ENCODE measurements at regions not wholly inside any gene's neighbourhood (a gene's known extent, or its start where the extent isn't known, plus 50 kb on each side); places are given as distances from the start of the nearest gene placed in this dataset.

DNA sequence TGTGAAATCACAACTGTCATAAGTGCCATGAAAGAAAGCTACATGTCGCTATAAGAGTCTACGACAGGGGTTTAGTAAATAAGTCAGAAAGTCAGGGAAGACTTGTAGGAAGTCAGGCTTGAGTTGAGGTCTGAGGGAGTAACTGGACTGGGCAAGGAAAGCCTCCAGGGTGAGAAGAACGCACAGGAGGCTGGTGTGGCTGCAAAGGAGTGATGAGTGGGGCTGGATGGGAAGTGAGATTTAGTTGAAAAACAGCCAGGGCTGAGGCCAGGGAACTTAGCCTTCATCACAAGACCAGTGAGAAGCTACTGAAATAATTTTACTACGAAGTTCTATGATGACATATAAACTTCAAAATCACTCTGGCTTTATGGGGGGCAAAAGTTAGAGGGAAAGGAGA, 763.7 kb upstream of the PHF14 start:
- DNase-seq: no peak

DNA sequence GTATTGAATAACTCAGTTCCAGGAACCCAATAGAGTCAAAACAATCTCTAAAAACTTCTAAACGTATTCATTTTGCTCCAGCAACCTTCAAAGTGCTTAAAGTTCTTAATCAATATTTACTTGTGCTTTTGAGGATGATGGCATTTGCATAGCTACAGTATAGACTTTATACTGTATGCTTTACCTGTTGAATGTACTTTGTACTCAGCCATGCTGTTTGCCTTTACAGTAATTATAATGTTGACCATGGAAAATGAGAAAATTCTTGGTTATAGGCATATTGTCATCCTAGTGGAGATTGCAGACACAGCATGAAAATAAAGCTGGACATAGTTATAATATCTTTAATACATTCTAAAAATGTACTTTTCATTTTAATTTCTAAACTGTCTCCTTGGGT, 762.7 kb upstream of the PHF14 start:
- no peak for DNase-seq

- DNase-seq: no peak
Observed at GRCh38 chr7:10211861-10212260, 761.8 kb upstream of the PHF14 start.

- no peak for DNase-seq
Observed at GRCh38 chr7:10212649-10213048, 761.0 kb upstream of the PHF14 start.

GRCh38 chr7:10216462-10216861, 757.2 kb upstream of the PHF14 start:
- no peak for DNase-seq

- no peak for DNase-seq
Observed at GRCh38 chr7:10221084-10221483, 752.6 kb upstream of the PHF14 start.

DNA sequence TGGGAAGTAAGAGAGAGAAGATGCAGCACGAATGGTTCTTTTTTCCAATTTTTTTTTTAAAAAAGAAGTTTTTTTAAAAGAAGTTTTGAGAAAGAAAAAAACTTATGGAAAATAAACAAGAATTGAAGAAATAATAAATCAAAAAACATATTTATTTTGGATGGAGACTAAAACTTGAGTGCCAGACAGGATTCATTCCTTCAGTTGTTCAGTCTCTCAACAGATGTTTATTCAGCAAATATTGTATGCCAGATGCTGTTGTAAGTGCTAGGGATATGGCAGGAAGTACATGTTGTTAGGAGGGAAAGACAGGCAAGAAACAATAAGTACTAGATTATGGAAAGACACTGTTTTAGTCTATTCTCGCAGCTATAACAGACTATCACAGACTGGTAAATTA, 750.7 kb upstream of the PHF14 start:
- DNase-seq: no peak

GRCh38 chr7:10225275-10225674, 748.4 kb upstream of the PHF14 start:
- no peak for DNase-seq

GRCh38 chr7:10237306-10237705, 736.4 kb upstream of the PHF14 start:
- no peak for DNase-seq

DNA sequence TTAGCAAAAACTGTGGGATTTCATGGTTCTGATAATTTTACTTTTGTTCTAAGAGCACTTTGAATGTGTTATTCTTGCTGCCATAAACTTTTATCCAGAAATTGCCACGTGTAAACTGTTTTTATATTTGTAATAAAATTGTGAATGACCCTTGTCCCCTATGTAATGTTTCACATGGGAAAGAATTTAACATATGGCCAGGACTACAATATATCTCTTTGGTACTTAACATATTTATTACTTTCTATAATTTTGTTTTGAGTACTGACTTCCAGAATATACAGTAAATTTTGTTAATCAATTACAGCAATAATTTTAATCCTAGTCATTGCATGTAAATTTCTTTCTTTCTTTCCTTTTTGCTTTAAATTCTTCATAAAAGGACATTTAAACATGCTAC, 735.0 kb upstream of the PHF14 start:
- DNase-seq: no peak

DNA sequence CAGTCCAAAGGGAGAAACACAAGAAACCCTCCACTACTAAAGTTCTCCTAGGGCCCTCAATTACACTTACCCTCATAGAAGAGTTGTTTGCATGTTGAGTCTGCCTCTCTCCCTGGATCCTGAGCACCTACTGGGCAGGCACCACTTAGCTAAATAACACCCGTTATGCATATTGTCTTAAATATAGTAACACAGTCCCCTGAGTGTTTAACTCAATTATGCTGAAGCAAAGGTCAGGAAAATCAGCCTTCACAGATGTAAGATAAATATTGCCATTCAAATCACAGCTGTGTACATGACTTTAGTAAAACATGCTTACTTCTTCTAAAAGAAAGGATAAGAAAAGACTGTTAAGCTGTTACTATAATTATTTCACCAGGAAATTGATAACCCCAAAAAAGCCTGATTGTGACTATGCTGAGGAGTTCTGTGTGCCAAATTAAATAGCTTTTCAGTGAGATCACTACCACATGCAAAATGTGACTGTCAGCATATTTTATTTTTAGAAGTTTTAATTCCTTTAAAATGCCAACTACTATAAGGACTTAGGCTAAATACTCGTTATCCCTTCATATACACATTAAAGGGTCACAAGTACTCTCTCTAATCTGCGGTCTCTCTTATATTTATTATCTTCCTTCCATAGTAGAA, 733.9 kb upstream of the PHF14 start:
- no peak for DNase-seq

- DNase-seq: no peak
Observed at GRCh38 chr7:10245406-10245805, 728.3 kb upstream of the PHF14 start.

- no peak for DNase-seq
Observed at GRCh38 chr7:10257438-10257837, 716.2 kb upstream of the PHF14 start.

- no peak for DNase-seq
Observed at GRCh38 chr7:10266976-10267375, 706.7 kb upstream of the PHF14 start.

- DNase-seq: no peak
Observed at GRCh38 chr7:10268034-10268433, 705.6 kb upstream of the PHF14 start.

DNA sequence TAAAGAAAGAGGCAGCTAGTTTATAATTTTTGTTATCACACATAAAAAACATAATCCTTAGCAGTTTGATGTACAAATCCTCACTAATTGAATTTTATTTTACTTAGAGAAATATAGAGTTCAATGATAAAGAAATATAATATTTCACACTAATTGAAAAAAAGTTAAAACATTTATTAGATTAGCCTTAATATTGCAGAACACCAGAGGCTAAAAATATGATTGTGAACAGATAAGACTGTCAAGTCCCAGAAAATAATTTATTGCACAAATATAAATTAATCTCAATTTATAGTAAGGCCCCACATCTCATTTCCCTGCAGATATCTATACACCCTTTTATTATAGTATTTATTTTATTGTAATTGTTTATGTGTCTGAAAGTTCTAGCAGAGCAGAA, 690.8 kb upstream of the PHF14 start:
- DNase-seq: no peak

GRCh38 chr7:10284001-10284400, 689.7 kb upstream of the PHF14 start:
- no peak for DNase-seq

DNA sequence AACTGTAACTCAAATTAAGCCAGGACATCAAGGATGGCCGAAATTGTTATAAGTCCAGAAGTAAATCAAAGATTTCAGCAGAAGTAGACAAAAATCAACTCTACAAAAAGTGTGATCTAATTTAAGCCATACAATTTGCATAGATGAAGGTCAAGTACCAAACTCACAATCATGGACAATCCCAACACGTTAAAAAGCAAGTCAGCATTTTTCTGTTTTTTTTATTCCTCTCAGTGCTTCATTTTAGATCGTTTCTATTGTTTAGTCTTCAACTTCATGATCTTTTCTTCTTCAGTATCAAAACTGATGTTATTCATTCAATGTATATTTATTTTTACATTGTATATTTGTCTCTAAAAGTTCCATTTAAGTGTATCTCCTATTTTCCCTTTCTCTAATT, 674.3 kb upstream of the PHF14 start:
- DNase-seq: no peak

DNA sequence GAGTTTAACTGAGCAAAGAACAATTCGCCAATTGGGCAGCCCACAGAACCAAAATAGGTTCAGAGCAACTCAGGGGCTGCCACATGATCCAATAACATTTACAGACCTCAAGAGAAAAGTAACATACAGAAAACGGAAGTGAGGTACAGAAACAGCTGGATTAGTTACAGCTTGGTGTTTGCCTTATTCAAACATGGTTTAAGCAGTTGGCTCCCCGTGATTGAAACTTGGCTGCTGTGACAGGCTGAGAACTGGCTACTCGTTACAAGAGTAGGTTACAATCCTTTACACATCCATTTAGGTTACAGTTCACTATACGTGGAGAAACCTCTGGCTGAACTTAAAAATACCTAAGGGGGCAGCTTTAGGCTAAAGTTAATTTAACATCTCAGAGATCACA, 673.1 kb upstream of the PHF14 start:
- no peak for DNase-seq

DNA sequence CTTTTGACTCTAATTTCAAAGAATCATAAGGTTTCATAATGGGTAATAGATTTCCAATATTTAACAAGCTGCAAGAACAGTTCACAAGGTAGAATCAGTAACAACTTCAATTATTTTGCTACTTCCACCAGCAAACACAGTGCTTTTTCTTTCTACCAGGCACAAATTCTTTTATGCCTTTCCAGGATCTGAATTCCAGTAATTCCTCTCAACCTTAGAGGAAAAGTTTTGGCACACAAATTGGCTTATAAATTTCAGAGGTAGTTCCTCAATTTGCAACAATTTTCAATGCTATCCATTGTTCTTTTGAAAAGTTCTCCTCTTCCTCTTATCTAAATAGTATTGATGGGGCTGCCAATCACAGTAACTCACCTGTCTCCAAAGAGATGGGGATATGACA, 665.4 kb upstream of the PHF14 start:
- DNase-seq: no peak

- no peak for DNase-seq
Observed at GRCh38 chr7:10312942-10313341, 660.7 kb upstream of the PHF14 start.

DNA sequence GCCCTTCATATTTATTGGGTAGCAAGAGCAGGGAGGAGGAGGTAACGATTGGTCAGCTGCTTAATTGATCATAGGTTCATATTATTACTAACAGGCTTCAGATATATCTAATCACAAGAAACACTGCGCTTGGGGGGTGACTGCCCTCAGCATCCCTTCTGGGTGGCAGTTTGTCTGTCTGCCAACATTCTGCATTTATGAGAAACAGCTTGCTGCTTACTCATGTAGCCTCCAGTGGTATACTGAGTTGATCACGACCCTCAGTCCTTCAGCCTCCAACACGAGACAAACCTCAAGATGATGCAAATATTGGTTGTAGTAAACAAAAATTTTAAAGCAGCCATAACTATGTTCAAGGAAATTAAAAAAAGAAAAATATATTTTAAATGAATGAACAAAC, 657.8 kb upstream of the PHF14 start:
- no peak for DNase-seq

DNA sequence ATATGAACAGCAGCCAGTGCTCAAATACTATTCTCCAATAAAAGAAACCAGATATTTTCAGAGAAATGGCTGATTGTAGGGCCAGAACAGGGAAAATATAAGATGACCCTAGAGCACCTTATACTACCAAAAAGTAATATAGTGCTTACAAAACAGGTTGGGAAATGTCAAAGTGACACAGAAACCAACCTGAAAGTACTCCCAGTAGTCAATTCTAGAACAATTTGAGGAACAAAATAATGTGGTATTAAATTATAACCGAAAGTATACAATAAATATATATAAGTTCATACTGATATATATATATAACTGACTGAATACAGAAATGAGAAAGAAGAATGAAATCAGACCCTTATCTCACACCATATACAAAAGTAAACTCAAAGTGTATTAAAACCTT, 657.2 kb upstream of the PHF14 start:
- no peak for DNase-seq

DNA sequence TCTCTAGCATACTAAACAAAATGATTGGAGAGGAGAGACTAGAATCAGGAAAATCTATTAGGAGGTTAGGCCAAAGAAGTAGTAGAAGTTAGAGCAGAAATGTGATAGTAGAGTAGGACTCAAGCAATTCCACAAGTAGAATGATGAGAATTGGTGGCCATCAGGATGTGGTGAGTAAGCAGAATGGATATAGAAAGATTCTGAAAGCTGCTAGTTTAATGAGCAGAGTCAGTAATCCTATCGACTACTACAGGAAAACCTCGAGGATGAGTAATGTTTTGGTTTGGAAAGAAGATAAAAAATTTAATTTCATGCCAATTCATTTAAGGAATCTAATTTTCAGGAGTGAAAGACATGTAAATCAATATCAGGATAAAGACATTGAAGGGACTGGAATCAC, 648.3 kb upstream of the PHF14 start:
- DNase-seq: no peak

GRCh38 chr7:10343108-10343507, 630.6 kb upstream of the PHF14 start:
- DNase-seq: no peak

- DNase-seq: no peak
Observed at GRCh38 chr7:10346032-10346431, 627.6 kb upstream of the PHF14 start.
